ENCODE measurements at regions not wholly inside any gene's neighbourhood (a gene's known extent, or its start where the extent isn't known, plus 50 kb on each side); places are given as distances from the start of the nearest gene placed in this dataset.

- TF ChIP-seq CTCF (IDR thresholded peaks at IDR 0.05) (no peak), POLR2A (IDR thresholded peaks at IDR 0.05) (no peak)
Observed at GRCh38 chr2:91748902-91749301, 3057.4 kb downstream of the RPIA start.
